Right hindlimb (tissue), 1 donor: ENCODE measurements at regions not wholly inside any gene's neighbourhood (a gene's known extent, or its start where the extent isn't known, plus 50 kb on each side); places are given as distances from the start of the nearest gene placed in this dataset.
"Not testable (repeated sequence)": the region's sequence is repeated elsewhere in the genome, so short reads cannot be mapped to it uniquely, and the experiment has no call there.

Experiments used
- DNase-seq: peaks from one replicate; pipeline ENCODE4 v3.0.0-alpha.2; 2018

- no peak for DNase-seq
Measured at GRCh38 chr9:26789959-26790358, 102.6 kb downstream of the CAAP1 start.

GRCh38 chr9:26786564-26786963 lies 106.0 kb downstream of the CAAP1 start:
- no peak for DNase-seq

- DNase-seq, result no peak
Measured at GRCh38 chr9:26782899-26783298, 109.7 kb downstream of the CAAP1 start.

GRCh38 chr9:26781906-26782305 lies 110.7 kb downstream of the CAAP1 start:
- no peak for DNase-seq

GRCh38 chr9:26780307-26780706 lies 112.3 kb downstream of the CAAP1 start:
- not testable (repeated sequence) for DNase-seq

GRCh38 chr9:26779062-26779461 lies 113.5 kb downstream of the CAAP1 start:
- no peak for DNase-seq

GRCh38 chr9:26775391-26775790 lies 117.2 kb downstream of the CAAP1 start:
- DNase-seq, result no peak

GRCh38 chr9:26773056-26773455 lies 119.5 kb downstream of the CAAP1 start:
- DNase-seq, result no peak

GRCh38 chr9:26770821-26771220 lies 121.8 kb downstream of the CAAP1 start:
- DNase-seq, result no peak

- DNase-seq, result no peak
Measured at GRCh38 chr9:26768145-26768544, 124.5 kb downstream of the CAAP1 start.

GRCh38 chr9:26760675-26761074 lies 131.9 kb downstream of the CAAP1 start:
- DNase-seq, result no peak

GRCh38 chr9:26758655-26759054 lies 133.9 kb downstream of the CAAP1 start:
- no peak for DNase-seq

GRCh38 chr9:26756881-26757280 lies 135.7 kb downstream of the CAAP1 start:
- DNase-seq, result no peak

- no peak for DNase-seq
Measured at GRCh38 chr9:26755476-26755875, 137.1 kb downstream of the CAAP1 start.

- no peak for DNase-seq
Measured at GRCh38 chr9:26754509-26755164, 138.0 kb downstream of the CAAP1 start.

GRCh38 chr9:26753971-26754370 lies 138.6 kb downstream of the CAAP1 start:
- no peak for DNase-seq

GRCh38 chr9:26750162-26750561 lies 142.4 kb downstream of the CAAP1 start:
- DNase-seq, result no peak

- no peak for DNase-seq
Measured at GRCh38 chr9:26748449-26749058, 144.0 kb downstream of the CAAP1 start.

GRCh38 chr9:26747611-26748010 lies 145.0 kb downstream of the CAAP1 start:
- DNase-seq, result no peak

GRCh38 chr9:26746357-26747072 lies 146.1 kb downstream of the CAAP1 start:
- DNase-seq, result no peak

- no peak for DNase-seq
Measured at GRCh38 chr9:26745111-26745510, 147.5 kb downstream of the CAAP1 start.

GRCh38 chr9:26744191-26744965 lies 148.2 kb downstream of the CAAP1 start:
- DNase-seq, result no peak

GRCh38 chr9:26742828-26743476 lies 149.7 kb downstream of the CAAP1 start:
- no peak for DNase-seq
